NCI-H69 (cell line): ENCODE measurements at regions not wholly inside any gene's neighbourhood (a gene's known extent, or its start where the extent isn't known, plus 50 kb on each side); places are given as distances from the start of the nearest gene placed in this dataset.
A peak's percentile ranks its signal among the peaks of the same experiment; 100 is the strongest.

Experiments
- DNase-seq: peaks from one replicate; lab custom pipeline; 2025; lab: John Stamatoyannopoulos, UW

DNA sequence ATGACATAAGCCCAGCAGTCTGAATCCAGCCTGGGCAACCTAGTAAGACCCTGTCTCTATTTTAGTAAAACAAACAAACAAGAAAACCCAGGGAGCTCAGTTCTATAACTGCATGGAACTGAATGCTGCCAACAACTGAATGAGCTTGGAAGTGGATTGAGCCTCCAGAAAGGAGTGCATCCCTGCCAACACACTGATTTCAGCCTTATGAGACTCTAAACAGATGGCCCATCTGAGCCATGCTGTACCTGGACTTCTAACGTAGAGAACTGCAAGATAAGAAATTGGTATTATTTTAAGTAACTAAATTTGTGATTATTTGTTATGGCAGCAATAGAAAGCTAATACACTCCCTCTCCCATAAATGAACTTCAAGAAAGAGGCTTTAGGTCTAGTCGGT, 150.4 kb upstream of the RAI14 start:
- no peak for DNase-seq

DNA sequence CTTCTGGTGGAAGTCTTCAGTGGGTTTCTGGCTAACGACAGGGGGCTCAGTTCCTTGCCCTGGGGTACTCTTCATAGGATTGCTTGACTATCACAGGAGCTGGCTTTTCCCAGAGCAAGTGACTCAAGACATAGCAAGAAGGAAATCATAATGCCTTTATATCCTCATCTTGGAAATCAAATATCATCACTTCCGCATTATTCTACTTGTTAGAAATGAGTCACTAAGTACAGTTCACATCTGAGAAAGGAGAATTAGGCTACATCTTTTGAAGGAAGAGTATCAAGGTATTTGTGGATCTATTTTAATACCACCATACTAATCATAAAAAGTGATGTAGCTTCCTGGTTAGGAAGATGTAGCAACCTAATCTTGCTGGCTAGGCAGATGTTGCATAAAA, 148.2 kb upstream of the RAI14 start:
- DNase-seq = no peak

DNA sequence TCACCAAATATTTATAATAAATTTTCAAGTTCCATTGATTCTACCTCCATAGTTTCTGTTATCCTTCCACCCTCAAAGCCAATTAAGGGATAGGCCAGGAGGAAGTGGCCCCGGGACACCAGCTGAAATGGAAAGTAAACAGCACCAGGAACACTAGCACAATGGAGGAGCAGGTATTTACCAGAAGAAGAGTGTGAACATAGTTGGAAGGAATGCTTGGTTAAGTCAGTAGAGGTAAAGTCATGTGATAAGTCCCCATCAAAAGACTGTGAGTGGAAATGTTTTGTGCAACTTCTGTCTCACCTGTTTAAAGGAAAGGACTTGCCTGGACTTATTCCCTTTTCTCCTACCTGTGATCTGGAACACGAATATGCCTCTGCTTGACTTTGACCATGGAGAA, 146.7 kb upstream of the RAI14 start:
- peak; percentile 25 for DNase-seq

DNA sequence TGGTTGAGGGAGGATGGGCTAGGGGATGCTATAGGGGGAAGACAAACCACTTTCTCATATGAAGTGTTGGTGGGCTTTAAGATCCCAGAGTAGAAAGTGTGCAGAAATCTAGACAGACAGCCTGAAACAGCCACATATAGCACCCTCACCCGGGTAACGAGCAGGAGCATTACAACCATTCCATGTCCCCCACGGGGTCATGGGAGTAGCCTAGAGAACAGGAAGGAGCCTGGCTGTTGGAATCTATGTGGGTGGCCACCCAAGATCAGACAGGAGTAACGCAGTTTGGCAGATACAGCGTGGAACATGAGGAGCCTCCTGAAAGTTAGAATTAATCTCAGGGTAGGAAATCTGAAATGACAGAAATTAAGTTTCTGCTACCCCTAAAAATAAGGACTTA, 146.1 kb upstream of the RAI14 start:
- no peak for DNase-seq

DNA sequence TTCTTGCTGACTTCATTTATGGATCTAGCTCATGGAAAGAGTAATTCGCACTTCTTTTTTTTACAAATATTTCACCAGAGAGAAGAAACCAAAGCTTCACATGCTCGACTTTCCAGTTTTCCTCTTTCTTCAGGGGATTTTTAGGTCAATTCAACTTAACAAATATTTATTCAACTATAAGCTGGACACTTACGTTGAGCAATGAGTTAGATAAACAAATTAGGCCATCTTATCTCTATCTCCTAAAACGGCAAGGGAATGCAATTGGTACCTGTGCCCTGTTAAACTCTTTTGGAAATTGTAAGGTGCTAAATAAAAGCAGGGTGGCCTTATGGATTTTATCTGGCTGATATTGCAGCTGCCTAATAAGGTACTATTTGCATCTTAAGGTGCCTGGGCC, 145.1 kb upstream of the RAI14 start:
- no peak for DNase-seq

DNA sequence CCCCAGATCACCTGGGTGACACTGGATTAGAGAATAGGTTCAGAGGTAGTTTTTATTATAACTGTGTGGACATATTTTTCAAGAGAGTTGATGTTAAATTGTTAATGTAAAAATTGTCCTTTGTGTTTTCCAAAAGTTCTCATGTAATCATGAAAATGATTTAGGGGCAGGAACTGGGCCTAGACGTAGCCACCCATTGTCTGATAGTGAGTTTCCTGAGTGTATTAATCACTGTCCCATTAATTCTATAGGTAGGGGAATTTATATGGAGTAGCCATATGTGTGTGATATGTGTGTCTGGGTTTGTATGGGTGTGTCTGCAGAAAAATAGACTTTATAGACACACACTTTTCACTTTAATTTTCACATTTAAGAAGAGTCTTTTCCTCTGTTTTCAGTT, 144.6 kb upstream of the RAI14 start:
- no peak for DNase-seq

DNA sequence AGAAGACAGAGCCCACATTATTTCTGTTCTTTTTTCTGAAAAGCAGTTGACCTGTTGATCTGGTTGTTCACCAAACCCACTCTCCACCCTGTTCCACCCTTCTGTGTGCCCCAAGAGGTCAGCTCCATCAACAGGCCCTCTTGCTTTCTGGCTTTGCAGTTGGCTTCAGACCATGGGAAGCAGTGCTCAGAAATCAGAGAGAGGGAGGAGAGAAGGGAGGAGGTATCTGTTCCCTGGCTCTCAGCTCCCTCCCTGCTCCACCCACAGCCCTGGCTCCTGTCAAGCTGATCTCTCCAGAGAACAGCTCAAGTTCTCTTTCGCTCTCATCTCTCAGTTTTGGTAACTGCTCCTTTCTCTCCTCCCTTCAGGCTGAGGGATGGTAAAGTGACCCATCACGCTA, 144.2 kb upstream of the RAI14 start:
- DNase-seq = no peak

DNA sequence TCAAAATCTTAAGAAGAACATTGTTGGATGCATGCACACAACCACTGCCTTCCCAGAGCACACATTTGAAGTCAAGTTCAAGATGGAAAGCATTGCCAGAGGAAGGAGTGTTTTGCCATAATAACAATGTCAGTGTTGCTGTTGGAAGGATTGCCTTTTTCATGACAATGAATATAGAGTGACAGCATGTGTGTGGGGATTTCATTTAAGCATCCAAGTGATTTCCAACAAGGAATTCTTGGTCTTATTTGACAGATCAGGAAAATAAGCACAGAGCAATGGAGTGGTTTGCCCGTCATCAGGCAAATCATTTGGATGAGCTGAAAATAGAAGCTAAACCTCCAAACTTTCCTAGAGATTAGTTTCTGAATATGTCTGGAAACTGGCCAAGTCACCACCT, 140.0 kb upstream of the RAI14 start:
- DNase-seq = no peak

DNA sequence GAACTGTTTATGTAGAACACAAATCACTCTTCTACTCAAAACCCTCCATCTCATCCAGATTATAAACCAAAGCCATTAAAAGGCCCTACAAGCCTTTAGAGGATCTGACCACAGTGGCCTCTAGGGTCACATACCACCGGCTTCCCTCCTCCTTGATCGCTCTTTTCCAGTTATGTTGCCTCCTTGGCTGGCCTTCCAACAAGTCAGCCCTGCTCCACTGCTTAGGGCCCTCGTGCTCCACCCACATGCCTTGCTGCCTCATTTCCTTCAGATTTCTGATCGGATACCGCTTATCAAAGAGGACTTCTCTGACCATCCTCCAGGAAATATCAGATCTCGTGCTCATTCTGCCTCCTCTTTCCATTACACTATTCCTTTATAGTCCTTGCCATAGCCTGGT, 139.4 kb upstream of the RAI14 start:
- no peak for DNase-seq

DNA sequence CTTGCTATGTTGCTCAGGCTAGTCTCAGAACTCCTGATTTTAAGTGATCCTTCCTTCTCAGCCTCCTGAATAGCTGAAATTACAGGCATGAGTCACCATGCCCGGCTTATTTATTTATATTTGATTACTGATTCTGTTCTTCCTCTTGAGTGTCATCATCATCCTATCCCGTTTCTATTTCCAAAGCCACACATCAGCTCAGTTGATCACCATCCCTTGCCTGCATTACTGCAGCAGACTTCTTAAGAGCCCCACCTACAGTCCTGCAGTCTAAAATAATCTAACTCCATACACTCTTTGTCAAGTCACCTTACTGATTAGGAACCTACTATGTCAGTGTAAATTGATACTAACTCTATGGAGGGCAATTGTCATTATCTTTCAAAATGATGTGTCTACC, 138.9 kb upstream of the RAI14 start:
- peak; percentile 35 for DNase-seq

DNA sequence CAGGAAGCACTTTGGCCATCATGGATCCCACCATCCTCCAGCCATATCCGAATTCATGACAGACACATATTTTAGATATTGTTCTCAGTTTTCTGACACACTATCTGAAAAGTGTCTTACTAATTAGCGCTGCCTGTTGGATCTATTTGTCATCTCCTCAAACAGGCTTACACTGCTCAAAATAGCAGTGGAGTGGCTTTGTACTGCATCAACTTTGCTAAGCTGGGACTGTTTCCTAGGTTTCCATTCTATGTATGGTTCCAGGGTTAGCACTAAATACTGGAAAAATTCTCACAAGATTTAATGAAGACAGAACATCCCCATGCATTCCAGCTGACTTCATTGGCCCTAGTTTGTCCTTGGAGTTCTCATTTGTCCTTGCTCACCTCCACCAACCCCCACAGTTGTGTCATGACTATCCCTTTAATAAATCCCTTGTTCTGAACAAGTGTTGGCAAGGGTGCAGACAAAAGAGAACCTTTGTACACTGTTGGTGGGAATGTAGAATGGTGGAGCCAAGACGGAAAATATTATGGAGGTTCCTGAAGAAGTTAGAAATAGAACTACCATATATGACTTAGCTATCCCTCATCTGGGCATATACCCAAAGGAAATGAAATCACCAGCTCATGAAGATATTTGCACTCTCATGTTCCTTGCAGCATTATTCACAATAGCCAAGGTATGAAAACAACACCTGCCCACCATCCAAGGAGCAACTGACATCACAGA, 136.5 kb upstream of the RAI14 start:
- DNase-seq = no peak

DNA sequence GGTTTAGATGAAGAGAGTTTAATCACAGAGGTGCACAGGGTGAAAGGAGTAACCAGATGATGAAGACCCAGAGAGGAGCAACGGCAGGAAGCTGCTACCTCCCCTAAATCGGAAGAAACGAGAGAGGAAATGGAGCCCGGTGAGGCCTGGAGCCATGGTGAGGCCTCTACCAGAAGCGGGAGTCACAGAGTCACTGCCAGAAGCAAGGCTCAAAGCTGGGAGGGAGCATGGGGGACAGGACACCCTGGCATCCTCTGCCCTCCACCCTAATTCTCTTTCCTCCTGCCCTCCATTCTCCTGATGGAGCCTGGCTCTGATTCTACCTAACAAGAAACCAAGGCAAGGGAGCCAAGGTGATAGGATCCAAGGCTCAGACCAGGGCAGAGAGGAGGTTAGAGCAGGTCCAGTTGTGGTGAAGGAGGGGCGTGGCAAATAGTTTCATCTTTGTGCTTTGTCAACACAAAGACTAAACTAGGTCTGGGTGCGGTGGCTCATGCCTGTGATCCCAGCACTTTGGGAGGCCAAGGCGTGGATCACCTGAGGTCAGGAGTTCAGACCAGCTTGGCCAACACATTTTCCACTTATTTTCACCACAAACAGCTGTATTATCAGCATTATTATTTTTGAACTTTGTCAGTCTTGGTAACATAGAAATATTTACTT, 134.4 kb upstream of the RAI14 start:
- no peak for DNase-seq

DNA sequence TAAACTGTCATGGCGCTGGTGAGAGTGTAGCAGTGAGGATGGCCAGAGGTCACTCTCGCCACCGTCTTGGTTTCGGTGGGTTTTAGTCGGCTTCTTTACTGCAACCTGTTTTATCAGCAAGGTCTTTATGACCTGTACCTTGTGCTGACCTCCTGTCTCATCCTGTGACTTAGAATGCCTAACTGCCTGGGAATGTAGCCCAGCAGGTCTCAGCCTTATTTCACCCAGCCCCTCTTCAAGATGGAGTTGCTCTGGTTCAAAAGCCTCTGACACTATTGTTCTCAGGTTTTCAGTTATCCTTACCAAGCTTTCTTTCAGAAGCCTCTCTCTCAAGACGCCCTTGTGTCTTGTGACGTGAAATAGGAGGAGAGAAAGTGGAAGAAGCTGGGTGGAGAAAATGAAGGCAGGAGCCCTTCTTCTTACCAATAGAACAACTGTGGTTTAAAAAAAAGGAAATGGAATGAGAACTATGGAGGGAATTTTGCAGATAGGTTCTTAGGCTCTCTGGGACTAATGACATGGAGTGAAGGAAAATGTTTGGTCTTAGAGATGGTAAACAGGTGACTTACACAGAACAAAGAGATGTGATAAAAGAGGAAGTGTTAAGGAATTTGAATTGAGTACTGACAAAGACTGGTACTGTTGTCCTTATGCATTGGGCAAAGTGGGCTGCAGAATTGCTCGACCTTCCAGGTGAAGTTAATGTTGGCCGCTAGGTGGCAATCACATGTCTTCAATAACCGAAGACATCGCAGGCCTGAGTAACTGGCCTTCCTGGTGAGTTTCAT, 133.3 kb upstream of the RAI14 start:
- peak; percentile 90 for DNase-seq

DNA sequence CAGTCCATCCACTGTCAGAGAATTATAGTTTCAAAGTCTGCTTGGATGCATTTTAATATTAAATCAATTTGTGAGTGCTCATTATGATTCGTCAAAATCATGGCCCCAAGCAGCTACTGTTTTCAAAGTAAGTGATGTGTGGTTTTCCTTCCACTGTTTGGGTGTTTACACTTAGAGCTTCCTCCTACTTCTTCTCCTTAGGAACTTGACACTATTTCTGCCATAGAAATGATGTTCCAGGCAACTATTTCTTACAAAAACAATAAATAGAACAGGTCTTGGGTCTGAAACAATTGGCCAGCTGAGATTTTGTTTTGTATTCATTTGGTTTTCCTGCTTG, 132.8 kb upstream of the RAI14 start:
- DNase-seq = no peak

DNA sequence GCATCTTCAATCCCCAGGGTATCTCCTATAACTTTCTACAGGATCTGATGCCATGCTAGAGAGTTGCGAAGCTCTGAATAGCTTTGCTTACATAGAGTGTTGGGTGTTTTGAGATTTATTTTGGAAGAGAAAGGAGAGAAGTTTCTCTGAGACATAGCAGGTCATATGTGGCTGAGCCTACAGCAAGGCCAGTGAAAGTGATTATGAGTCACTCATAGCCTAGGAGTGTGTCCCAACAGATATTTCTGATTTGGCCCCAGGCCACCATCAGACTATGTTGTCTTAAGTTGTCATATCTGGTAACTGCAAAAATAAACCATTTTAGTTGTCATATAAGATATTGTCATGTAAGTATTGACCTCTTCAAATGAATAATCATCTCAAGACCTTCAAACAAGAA, 132.0 kb upstream of the RAI14 start:
- DNase-seq = no peak

DNA sequence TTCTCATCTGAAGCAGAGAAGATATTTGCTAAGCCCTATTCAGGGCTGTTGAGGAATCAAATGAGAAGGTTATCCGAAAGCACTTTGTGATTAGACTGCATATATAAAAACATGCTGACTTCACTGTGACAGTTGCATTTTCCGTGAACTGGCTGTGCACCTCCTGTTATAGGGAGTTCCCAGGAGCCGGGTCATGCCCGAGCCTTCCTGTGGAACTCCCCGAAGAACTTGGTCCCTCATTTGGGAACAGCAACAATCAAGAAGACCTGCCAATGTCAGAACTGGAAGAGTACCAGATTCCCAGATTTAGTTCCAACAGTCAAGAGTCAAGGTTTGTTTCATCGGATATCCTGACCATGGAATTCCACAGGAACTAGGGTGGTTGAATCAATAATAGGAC, 130.4 kb upstream of the RAI14 start:
- DNase-seq = no peak

DNA sequence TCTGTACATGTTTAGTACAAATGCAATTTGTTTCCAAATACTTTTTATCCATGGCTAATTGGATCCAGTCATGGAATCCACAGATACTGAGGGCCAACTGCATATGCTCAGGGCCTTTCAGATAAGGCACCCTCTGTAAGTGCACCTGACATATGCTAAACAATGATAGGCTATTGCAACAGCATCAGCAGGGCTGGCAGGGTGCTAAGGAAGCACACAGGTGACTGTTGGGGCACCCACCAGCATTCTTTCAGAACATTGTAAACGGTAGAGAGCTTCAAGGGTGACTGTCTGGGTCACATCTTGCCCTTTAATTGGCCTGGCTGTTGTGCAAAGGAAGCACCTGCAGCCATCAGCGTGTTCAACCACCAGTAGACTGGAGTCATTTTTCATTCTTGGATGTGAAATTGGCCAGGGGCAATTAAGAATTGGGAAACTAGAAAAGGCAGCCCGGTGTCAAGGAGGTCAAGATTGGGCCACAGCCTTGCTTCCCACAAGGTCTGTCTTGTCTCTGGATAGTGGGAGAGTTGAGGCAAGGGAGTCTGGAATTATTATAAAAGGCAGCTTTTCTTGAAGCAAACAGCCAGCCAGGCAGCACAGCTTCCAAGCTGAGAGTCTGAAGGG, 129.3 kb upstream of the RAI14 start:
- DNase-seq = peak; percentile 40

DNA sequence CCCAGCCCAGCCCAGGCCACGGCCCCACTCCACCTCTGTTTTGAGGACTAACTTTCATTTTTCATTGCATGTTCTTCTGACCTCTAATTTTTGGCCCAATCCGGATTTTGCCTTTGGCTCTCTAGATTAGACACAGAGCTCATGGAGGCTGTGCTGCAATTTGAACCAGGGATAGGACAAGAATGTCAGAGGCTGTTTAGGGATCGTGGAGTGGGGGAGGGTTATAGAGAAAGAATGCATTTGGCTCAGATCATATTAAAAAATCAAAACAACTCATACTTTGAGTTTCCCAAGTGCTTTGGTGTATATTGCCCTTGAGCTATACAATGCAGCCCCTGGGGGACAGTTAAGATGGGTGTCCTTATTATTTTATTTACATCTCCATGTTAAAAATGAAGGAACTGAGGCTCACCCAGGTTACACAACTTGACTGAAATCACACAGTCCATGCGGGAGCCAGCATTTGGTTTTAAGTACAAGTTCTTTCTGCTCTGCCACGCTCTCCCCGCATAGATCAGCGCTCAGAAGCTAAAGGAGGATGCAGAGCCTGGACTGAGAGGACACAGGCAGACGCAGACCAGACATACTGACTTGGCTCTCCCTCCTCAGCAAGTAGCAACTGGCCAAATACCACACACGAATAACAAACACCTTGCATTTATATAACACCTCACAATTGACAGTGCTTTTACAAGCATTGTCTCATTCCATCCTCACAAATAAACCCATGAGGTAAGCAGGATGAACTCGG, 126.4 kb upstream of the RAI14 start:
- DNase-seq = no peak

DNA sequence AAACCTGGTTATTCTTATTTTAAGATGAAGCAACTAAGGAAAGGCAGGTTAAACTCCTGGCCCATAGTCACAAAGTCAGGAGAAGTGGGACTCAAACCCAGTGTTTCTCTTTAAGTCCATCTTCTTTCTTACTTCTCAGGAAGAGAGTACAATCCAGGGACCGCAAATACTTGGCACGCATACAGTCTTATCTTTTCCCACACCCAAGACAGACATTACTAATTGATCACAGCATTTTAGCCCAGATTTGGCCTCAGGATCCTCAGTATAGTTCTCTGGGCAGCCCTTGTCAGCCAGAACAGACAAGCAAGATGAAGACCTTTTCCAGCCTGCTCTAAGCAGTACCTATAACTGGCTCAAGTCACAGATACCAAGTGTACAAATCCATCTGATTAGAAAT, 125.5 kb upstream of the RAI14 start:
- no peak for DNase-seq

DNA sequence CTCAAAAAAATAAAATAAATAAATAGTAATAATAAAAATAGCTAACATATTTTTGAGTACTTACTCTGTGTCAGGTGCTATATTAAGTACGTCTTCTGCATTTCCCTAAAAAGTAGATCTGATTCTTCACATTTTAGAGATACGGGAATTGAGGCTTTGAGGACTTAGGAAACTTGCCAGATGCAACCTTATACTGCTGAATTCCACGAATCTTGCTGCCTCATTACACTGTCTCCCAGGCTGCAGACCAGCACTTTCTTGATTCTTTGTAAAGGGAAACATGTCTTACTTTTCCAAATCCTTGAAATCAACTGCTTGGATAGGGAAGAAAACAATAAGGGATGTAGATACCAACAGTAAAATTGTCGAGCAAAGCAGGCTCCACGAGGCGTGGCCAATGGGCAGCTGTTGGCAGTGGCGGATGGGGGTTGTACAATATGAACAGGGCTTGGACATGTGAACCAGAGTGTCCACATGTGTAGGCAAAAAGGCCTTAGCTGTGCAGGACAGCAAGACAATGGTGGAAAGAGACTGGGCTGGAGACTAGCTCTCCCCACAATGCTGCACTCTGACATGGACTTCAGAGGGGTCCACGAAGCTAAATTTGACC, 124.3 kb upstream of the RAI14 start:
- no peak for DNase-seq

DNA sequence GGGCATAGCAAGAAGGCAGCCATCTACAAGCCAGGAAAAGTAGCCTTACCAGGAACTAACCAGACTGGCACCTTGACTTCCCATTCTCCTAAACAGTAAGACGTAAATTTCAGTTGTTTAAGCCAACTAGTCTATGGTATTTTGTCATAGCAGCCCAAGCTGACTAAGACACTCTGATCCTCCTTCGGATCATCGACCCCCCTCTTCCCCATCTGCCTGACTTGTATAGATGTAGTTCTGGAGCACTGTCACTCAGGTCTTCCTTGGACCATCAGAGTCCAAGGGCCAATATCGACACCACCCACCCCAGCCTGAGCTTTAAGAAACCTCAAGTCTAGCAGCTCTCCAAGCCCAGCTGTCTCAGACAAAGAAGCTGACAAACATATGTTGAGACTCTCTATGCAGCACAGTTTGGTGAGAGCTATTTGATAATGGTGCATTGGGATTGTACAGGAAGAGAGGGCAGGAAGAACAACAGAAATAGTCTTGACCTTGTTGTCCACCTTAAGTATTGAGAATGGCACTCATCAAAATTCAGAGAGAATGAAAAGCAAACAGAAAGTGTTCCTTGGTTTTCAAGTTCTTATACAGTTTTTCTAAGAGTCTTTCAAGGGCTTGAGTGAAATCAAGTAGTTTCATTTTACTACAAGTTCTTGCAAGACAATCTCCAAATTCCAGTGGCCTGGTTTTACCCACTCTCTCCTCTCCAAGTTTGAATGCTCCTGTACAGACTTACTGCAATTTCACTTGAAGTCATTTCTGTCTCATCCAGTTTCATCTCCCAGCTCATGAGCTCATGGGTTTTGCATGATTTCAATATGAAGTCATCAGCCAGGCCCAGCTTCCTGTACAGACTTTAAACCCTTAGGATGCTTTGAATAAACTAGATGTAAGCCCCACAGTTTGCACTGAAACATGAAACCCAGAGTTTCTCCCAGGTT, 122.3 kb upstream of the RAI14 start:
- no peak for DNase-seq
